K562 (cell line): ENCODE measurements at regions not wholly inside any gene's neighbourhood (a gene's known extent, or its start where the extent isn't known, plus 50 kb on each side); places are given as distances from the start of the nearest gene placed in this dataset.
A peak's percentile ranks its signal among the peaks of the same experiment; 100 is the strongest.

Experiments used
- ARID1B ChIP-seq: fragments of 450-650 bp; IDR thresholded peaks from 2 replicates; pipeline ENCODE4 v1.6.1; 2016; ENCODE audit warnings: antibody characterized with exemption, mild to moderate bottlenecking, inconsistent platforms
- ATF3 ChIP-seq, 2 experiments: fragments of 450-650 bp in 1 of 2; sonication (generic) in 1 of 2; formaldehyde crosslinking in 1 of 2; IDR thresholded peaks in 1 of 2; conservative IDR thresholded peaks in 1 of 2; 2 replicates each; pipeline versions ENCODE4 v1.6.1 to v1.8.1; 2016 to 2023; ENCODE audit warnings: mild to moderate bottlenecking in 2 of 2, moderate library complexity in 2 of 2, inconsistent platforms in 1 of 2, missing genetic modification reagents in 1 of 2
- BCLAF1 ChIP-seq, 2 experiments: fragments of 450-650 bp in 1 of 2; IDR thresholded peaks; 2 replicates each; pipeline ENCODE4 v1.6.1; 2011 to 2017; ENCODE audit warnings: low read depth in 2 of 2, antibody characterized with exemption in 1 of 2, borderline replicate concordance in 1 of 2, low read length in 1 of 2, mild to moderate bottlenecking in 1 of 2, mixed read lengths in 1 of 2; ENCODE audit not compliant: control insufficient read depth in 1 of 2
- CBFA2T2 ChIP-seq: fragments of 450-650 bp; conservative IDR thresholded peaks from 2 replicates; pipeline ENCODE4 v1.6.1; 2017; ENCODE audit warnings: mild to moderate bottlenecking
- CEBPG ChIP-seq, 3 experiments: fragments of 200-800 bp in 1 of 3; sonication (Bioruptor generic) in 1 of 3; sonication (generic) in 1 of 3; formaldehyde crosslinking in 1 of 3; IDR thresholded peaks in 2 of 3; conservative IDR thresholded peaks in 1 of 3; 2 replicates each; pipeline versions ENCODE4 v1.6.1 to v1.8.0; 2016 to 2022; ENCODE audit warnings: missing compliant biosample characterization in 2 of 3, missing genetic modification characterization in 2 of 3, mild to moderate bottlenecking in 1 of 3, missing genetic modification reagents in 1 of 3
- E2F6 ChIP-seq, 2 experiments: IDR thresholded peaks; 2 replicates each; pipeline ENCODE4 v1.6.1; 2011; ENCODE audit warnings: borderline replicate concordance in 1 of 2, control low read depth in 1 of 2, low read depth in 1 of 2, low read length in 1 of 2, mild to moderate bottlenecking in 1 of 2, mixed read lengths in 1 of 2, moderate library complexity in 1 of 2; ENCODE audit not compliant: insufficient read depth in 1 of 2, insufficient read length in 1 of 2, poor library complexity in 1 of 2, severe bottlenecking in 1 of 2; ENCODE audit errors: extremely low read depth in 1 of 2
- ETV1 ChIP-seq: fragments of 450-650 bp; conservative IDR thresholded peaks from 2 replicates; pipeline ENCODE4 v1.6.1; 2016; ENCODE audit warnings: missing genetic modification characterization, control low read depth, low read depth, missing compliant biosample characterization
- FOSL1 ChIP-seq: fragments of 200-800 bp; sonication (Bioruptor generic); conservative IDR thresholded peaks from 2 replicates; pipeline ENCODE4 v1.6.1; 2016; ENCODE audit warnings: missing genetic modification characterization, missing compliant biosample characterization
- GABPB2 ChIP-seq: fragments of 250-450 bp; sonication (Bioruptor Pico); conservative IDR thresholded peaks from 2 replicates; pipeline ENCODE4 v1.5.1; 2021; ENCODE audit warnings: mild to moderate bottlenecking
- JUND ChIP-seq, 2 experiments: IDR thresholded peaks; 2 replicates in 1 of 2; 3 replicates in 1 of 2; pipeline ENCODE4 v1.6.1; 2011; ENCODE audit warnings: borderline replicate concordance in 2 of 2, low read depth in 2 of 2, low read length in 2 of 2, improper control_type of control experiment in 1 of 2, missing biosample characterization in 1 of 2, missing genetic modification characterization in 1 of 2, missing genetic modification reagents in 1 of 2
- KDM1A ChIP-seq, 2 experiments: fragments of 450-650 bp; IDR thresholded peaks; 2 replicates each; pipeline ENCODE4 v1.6.1; 2016; ENCODE audit warnings: mild to moderate bottlenecking in 2 of 2
- MEIS2 ChIP-seq: fragments of 450-650 bp; IDR thresholded peaks from 2 replicates; pipeline ENCODE4 v1.6.1; 2014; ENCODE audit warnings: mild to moderate bottlenecking; ENCODE audit not compliant: partially characterized antibody
- POLR2A ChIP-seq: fragments of 450-650 bp; conservative IDR thresholded peaks from 2 replicates; pipeline ENCODE4 v1.6.1; 2016
- SMARCA5 ChIP-seq: fragments of 450-650 bp; IDR thresholded peaks from 2 replicates; pipeline ENCODE4 v1.6.1; 2016
- TCF3 ChIP-seq: sonication (generic); formaldehyde crosslinking; IDR thresholded peaks from 2 replicates; pipeline ENCODE4 v1.4.0; 2020; ENCODE audit warnings: mild to moderate bottlenecking, missing genetic modification reagents
- TEAD2 ChIP-seq: fragments of 450-650 bp; IDR thresholded peaks from 2 replicates; pipeline ENCODE4 v1.6.1; 2016; ENCODE audit warnings: missing genetic modification characterization, control low read depth, missing compliant biosample characterization
- ZNF121 ChIP-seq: sonication (generic); formaldehyde crosslinking; conservative IDR thresholded peaks from 2 replicates; pipeline ENCODE4 v1.8.0; 2022; ENCODE audit warnings: missing genetic modification reagents
- ZNF146 ChIP-seq: IDR thresholded peaks from one replicate; pipeline ENCODE4 v1.6.1; 2018; ENCODE audit warnings: missing compliant biosample characterization; ENCODE audit not compliant: unreplicated experiment
- ZNF217 ChIP-seq: sonication (generic); formaldehyde crosslinking; IDR thresholded peaks from 2 replicates; pipeline ENCODE4 v1.8.0; 2022; ENCODE audit warnings: mild to moderate bottlenecking, missing genetic modification reagents
- ZNF778 ChIP-seq: fragments of 450-650 bp; formaldehyde crosslinking; IDR thresholded peaks from 2 replicates; pipeline ENCODE4 v1.4.0; 2020; ENCODE audit warnings: mild to moderate bottlenecking, moderate library complexity

- TF ChIP-seq ARID1B (0 out of 2 replicates have a peak, but pooled peaks have one; percentile 24), ETV1 (tag) (peak; percentile 42; the same call in 1 of the 2 replicates), CBFA2T2 (0 out of 2 replicates have a peak, but pooled peaks have one; percentile 9), SMARCA5 (no peak), BCLAF1 (IDR thresholded peaks at IDR 0.05; ENCODE audit: borderline replicate concordance in 1 of 2, control insufficient read depth in 1 of 2, low read depth in 2 of 2, low read length in 1 of 2) (no peak), ATF3 (IDR thresholded peaks at IDR 0.05) (peak; percentile 82), ATF3 (CRISPR knock-in tag; conservative IDR thresholded peaks at IDR 0.05) (no peak), CEBPG (CRISPR knock-in tag; IDR thresholded peaks at IDR 0.05) (peak; percentile 19; the same call in 1 of the 2 replicates), CEBPG (tag; conservative IDR thresholded peaks at IDR 0.05 in 1 of 2, IDR thresholded peaks at IDR 0.05 in 1 of 2) (peak; percentile 18 to 88; a peak in 2 of 4 replicates), TEAD2 (tag) (no peak), KDM1A (IDR thresholded peaks at IDR 0.05) (0 out of 4 replicates have a peak, but pooled peaks have one; percentile 15 to 38), POLR2A (no peak), GABPB2 (CRISPR knock-in tag) (no peak), JUND (IDR thresholded peaks at IDR 0.05; ENCODE audit: borderline replicate concordance, low read depth, low read length) (peak; percentile 69; the same call in 1 of the 2 replicates), JUND (tag; IDR thresholded peaks at IDR 0.05; ENCODE audit: borderline replicate concordance, low read depth, low read length) (no peak; the same call in 2 of the 3 replicates), E2F6 (IDR thresholded peaks at IDR 0.05; ENCODE audit: borderline replicate concordance in 1 of 2, extremely low read depth in 1 of 2, insufficient read depth in 1 of 2, insufficient read length in 1 of 2, low read depth in 1 of 2, low read length in 1 of 2, poor library complexity in 1 of 2, severe bottlenecking in 1 of 2) (no peak), ZNF121 (no peak), ZNF778 (CRISPR knock-in tag) (no peak), FOSL1 (tag) (peak; percentile 76), MEIS2 (no peak), ZNF146 (CRISPR knock-in tag) (no peak), TCF3 (no peak), ZNF217 (CRISPR knock-in tag) (no peak)
These were observed 114.8 kb upstream of the DAPK1 start (continued) for GRCh38 chr9:87382900-87383299.
